Naive thymus-derived CD8-positive, alpha-beta T cell (primary cell): ENCODE measurements at regions not wholly inside any gene's neighbourhood (a gene's known extent, or its start where the extent isn't known, plus 50 kb on each side); places are given as distances from the start of the nearest gene placed in this dataset.

ENCODE experiments used
- ATAC-seq, 2 donors: fragments of 150-1000 bp; cut with Tn5 transposase in 1 of 2; sonication (Bioruptor Pico), chemical (Tn5 transposase) in 1 of 2; 1 replicate in 1 of 2; 2 replicates in 1 of 2; pipeline ENCODE4 v1.10.0; 2021; ENCODE audit warnings: mild to moderate bottlenecking in 2 of 2, moderate library complexity in 2 of 2
- POLR2A ChIA-PET: fragments of 350-600 bp; sonication (Branson Sonifier 250); formaldehyde crosslinking; loops from one replicate; lab custom pipeline; 2021; ENCODE audit warnings: antibody characterized with exemption; lab: Charles Lee
- DNase-seq, 10 donors: peaks; one replicate each; pipeline versions ENCODE4 v3.0.0 to v3.0.0-alpha.2; 2020 to 2022
- H3K27ac Mint-ChIP-seq, 10 donors: one replicate each; pipeline ENCODE4 v1.8.0; 2020 to 2022; ENCODE audit warnings: mild to moderate bottlenecking in 10 of 10, mixed read lengths in 10 of 10, moderate library complexity in 4 of 10, inconsistent platforms in 1 of 10
- H3K27me3 Mint-ChIP-seq, 5 donors: one replicate each; pipeline ENCODE4 v1.8.0; 2021 to 2022; ENCODE audit warnings: mixed read lengths in 5 of 5
- H3K36me3 Mint-ChIP-seq, 3 donors: one replicate each; pipeline ENCODE4 v1.8.0; 2020 to 2022; ENCODE audit warnings: mixed read lengths in 3 of 3, mild to moderate bottlenecking in 2 of 3, inconsistent platforms in 1 of 3
- H3K4me1 Mint-ChIP-seq, 4 donors: one replicate each; pipeline ENCODE4 v1.8.0; 2021 to 2022; ENCODE audit warnings: mixed read lengths in 4 of 4
- H3K4me3 Mint-ChIP-seq, 10 donors: one replicate each; pipeline ENCODE4 v1.8.0; 2020 to 2022; ENCODE audit warnings: mild to moderate bottlenecking in 10 of 10, mixed read lengths in 10 of 10, moderate library complexity in 6 of 10, inconsistent platforms in 1 of 10
- H3K9me3 Mint-ChIP-seq, 9 donors: one replicate each; pipeline ENCODE4 v1.8.0; 2020 to 2022; ENCODE audit warnings: mixed read lengths in 9 of 9, mild to moderate bottlenecking in 3 of 9, inconsistent platforms in 1 of 9, moderate library complexity in 1 of 9

DNA sequence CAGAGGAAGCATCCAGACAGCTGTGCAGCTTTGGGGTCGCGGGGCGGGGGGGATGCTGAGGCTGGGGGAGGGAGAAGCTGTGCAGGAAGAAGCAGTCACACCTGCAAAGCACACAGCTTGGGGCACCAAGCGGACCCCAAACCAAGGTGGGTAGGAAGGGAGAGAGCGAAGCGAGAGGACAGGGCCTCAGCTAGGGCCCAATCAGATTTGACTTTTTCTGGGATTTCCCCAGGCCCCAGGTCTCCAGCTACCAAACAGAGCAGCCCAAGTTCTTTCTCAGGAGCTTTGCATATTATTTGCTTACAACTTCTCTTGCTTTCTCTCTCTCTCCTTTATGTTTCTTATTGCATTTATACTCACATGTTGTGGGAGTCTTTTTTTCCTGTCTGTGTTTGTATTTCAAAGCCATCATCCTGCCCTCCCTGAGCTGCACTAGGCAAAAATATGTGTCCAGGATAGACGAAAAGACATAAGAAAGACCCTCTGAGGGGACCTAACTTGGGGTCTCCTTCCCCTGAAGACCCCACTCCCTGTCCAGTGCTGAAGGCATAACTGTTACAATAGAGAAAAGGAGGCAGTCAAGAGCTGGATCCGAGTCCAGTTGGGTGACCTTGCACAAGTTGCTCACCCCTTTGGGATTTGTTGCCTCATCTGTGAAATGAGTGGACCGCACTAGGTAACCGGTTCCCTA lies 50.6 kb upstream of the SMNDC1 start:
- no peaks in the 10 kb centered on the region for H3K36me3 Mint-ChIP-seq
- peaks cover 1 to 56% (median 22%) of the 10 kb centered on the region in 4 donors for H3K4me1 Mint-ChIP-seq
- DNase-seq (no peak), ATAC-seq (no peak)
- no peaks in the 10 kb centered on the region for H3K9me3 Mint-ChIP-seq
- POLR2A ChIA-PET: interaction anchor here (1.1 kb wide), 1 partner anchor 60 kb away, joined by 3 read pairs; no protein-coding TSS in a partner anchor
- H3K4me3 Mint-ChIP-seq: peak overlapping the region in 1 of 10 donors; percentile 58
- peaks cover 2 to 18% (median 14%) of the 10 kb centered on the region in 5 donors for H3K27me3 Mint-ChIP-seq
- peak overlapping the region in 3 of 10 donors; percentile 22 to 90 (median 30) for H3K27ac Mint-ChIP-seq

DNA sequence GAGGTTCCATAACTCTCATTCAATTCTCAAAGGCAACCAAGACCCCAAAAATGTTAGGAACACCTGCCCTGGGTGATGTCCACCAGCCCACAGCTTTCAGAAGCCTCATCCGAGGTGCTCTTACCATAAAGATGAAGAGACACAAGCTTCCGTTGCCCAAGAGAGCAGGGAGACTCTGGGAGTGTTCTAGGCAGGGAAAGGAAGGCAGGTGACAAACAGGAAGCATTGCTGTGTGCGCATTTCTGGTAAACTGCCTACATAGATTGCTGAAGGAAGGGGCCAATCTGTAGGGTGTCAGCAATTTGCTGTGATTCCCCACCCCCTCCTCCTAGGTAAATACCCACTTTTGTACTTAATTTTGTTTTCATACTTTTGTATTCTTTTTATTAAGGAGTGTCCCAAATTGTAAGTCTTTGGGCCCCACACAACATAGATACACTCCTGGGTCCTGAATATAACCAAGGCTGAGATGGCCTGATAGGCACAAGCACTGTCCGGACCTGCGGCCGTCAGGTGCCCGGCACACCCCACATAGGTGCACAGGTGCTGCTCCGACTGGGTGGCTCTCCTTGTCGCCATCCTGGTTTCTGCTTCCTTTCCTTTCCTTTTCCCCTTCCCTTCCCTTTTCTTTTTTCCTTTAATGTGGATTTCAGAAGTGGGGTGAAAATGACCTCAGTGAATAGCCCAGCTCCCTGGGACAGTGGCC lies 51.4 kb upstream of the SMNDC1 start:
- Mint-ChIP-seq H3K27ac (peak overlapping the region in 5 of 10 donors; percentile 59 to 90 (median 79)), H3K27me3 (peaks cover 2 to 18% (median 14%) of the 10 kb centered on the region in 5 donors), H3K9me3 (no peaks in the 10 kb centered on the region), H3K4me3 (peak overlapping the region in 5 of 10 donors; percentile 18 to 75 (median 43)), H3K4me1 (peaks cover 1 to 56% (median 22%) of the 10 kb centered on the region in 4 donors), H3K36me3 (no peaks in the 10 kb centered on the region)
- ATAC-seq (peak; percentile 18 to 23), DNase-seq (no peak)
- POLR2A ChIA-PET: interaction anchor here (1.1 kb wide), 1 partner anchor 59 kb away, joined by 3 read pairs; no protein-coding TSS in a partner anchor

GRCh38 chr10:110356628-110357245 lies 52.0 kb upstream of the SMNDC1 start:
- Mint-ChIP-seq H3K27ac (peak overlapping the region in 6 of 10 donors; percentile 59 to 90 (median 72)), H3K4me1 (peaks cover 1 to 56% (median 22%) of the 10 kb centered on the region in 4 donors), H3K27me3 (peaks cover 0 to 14% (median 7%) of the 10 kb centered on the region in 5 donors), H3K36me3 (no peaks in the 10 kb centered on the region), H3K4me3 (peak overlapping the region in 5 of 10 donors; percentile 18 to 77 (median 43)), H3K9me3 (no peaks in the 10 kb centered on the region)
- ATAC-seq: peak; percentile 38 to 67
- POLR2A ChIA-PET: no interaction called here
- peak in 4 of 10 donors; percentile 5 to 64 (median 34) for DNase-seq

GRCh38 chr10:110357252-110357780 lies 52.6 kb upstream of the SMNDC1 start:
- POLR2A ChIA-PET: no interaction called here
- H3K36me3 Mint-ChIP-seq: no peaks in the 10 kb centered on the region
- H3K27ac Mint-ChIP-seq: peak overlapping the region in 3 of 10 donors; percentile 80 to 90 (median 88)
- no peak for DNase-seq
- H3K9me3 Mint-ChIP-seq: no peaks in the 10 kb centered on the region
- peaks cover 0 to 11% (median 1%) of the 10 kb centered on the region in 5 donors for H3K27me3 Mint-ChIP-seq
- H3K4me1 Mint-ChIP-seq: peaks cover 1 to 59% (median 22%) of the 10 kb centered on the region in 4 donors
- peak overlapping the region in 3 of 10 donors; percentile 39 to 77 (median 75) for H3K4me3 Mint-ChIP-seq
- ATAC-seq: no peak

- DNase-seq (no peak), ATAC-seq (no peak)
- peak overlapping the region in 3 of 10 donors; percentile 50 to 90 (median 76) for H3K27ac Mint-ChIP-seq
- no peak overlapping the region for H3K4me3 Mint-ChIP-seq
- POLR2A ChIA-PET: no interaction called here
- peaks cover 1 to 59% (median 22%) of the 10 kb centered on the region in 4 donors for H3K4me1 Mint-ChIP-seq
- no peaks in the 10 kb centered on the region for H3K36me3 Mint-ChIP-seq
- no peaks in the 10 kb centered on the region for H3K9me3 Mint-ChIP-seq
- peaks cover 0 to 10% (median 0%) of the 10 kb centered on the region in 5 donors for H3K27me3 Mint-ChIP-seq
These were observed 53.2 kb upstream of the SMNDC1 start for GRCh38 chr10:110357871-110358270.

- POLR2A ChIA-PET: no interaction called here
- DNase-seq: no peak
- Mint-ChIP-seq H3K36me3 (no peaks in the 10 kb centered on the region), H3K4me1 (peaks cover 1 to 57% (median 21%) of the 10 kb centered on the region in 4 donors), H3K4me3 (peak overlapping the region in 1 of 10 donors; percentile 50), H3K9me3 (no peaks in the 10 kb centered on the region), H3K27me3 (peaks cover 0 to 10% (median 0%) of the 10 kb centered on the region in 5 donors), H3K27ac (peak overlapping the region in 3 of 10 donors; percentile 50 to 90 (median 76))
- no peak for ATAC-seq
These were observed 53.6 kb upstream of the SMNDC1 start for GRCh38 chr10:110358278-110358677.

DNA sequence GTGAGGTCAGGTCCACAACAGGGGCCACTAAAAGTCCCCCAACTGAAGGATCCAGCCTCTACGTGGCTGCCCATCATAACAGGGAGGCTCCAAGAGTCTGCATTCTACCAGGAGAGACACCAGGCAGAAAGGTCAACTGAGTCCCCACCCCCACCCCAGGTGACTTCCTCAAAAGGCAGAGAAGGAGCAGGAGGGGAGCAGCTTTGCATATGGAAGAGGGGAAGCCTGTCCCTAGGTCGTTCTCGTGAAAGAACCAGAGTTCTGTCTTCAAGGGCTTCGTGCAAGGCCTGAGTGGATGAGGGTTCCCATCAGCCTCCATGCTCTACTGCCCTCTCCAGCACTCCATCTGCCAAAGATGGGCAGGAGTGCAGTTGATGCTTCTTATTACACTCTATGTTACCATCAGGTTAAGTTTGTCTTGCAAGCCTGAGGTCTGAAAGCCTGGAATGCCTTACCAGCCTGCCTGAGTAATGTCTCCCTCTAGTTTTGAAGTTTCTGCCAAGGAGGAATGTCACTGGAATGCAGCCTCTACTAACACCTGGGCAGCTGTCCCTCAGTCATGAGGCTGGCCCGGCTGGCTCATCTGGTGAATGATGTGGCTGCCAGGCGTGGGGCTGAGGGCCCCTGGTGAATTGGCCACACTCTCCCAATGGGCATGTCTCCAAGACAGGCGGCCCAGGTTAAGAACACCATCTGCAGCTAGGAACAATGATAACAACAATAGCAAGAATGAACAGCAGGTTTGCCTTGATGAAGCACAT lies 54.3 kb upstream of the SMNDC1 start:
- Mint-ChIP-seq H3K4me1 (peaks cover 1 to 53% (median 17%) of the 10 kb centered on the region in 4 donors), H3K4me3 (no peak overlapping the region), H3K36me3 (no peaks in the 10 kb centered on the region), H3K27me3 (peaks cover 0 to 6% (median 0%) of the 10 kb centered on the region in 5 donors), H3K27ac (peak overlapping the region in 1 of 10 donors; percentile 90), H3K9me3 (no peaks in the 10 kb centered on the region)
- DNase-seq (no peak), ATAC-seq (no peak)
- POLR2A ChIA-PET: no interaction called here

DNA sequence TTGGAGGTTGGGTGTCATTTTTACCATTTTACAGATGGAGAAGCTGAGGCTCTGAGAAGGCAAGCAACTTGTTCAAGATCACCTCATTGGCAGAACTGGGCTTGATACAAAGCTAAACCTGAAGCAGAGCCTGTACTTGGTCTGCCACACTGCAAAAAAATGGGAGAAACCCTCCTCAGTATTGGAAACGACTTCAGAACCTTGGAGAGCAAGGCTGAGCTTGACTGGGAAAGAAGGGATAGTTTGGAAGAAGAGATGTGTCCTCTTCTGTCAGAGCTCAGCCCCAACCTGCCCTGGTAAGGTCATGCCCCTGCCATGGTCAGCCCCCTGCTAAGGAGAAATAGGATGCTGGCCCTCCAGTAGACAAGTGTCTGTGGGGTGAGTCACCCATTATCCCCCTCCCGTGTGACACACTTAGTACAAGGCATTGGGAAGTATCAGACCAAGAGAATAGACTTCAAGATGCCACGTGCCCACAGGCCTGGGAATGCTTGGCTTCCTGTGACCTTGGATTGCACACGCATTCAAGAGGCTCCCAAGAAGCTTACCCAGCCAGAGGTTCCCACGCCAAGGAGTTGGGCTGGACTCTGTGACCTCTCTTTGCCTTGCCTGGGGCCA lies 56.2 kb upstream of the SMNDC1 start:
- no peak overlapping the region for H3K27ac Mint-ChIP-seq
- H3K4me3 Mint-ChIP-seq: no peak overlapping the region
- no peaks in the 10 kb centered on the region for H3K36me3 Mint-ChIP-seq
- ATAC-seq: no peak
- H3K9me3 Mint-ChIP-seq: no peaks in the 10 kb centered on the region
- POLR2A ChIA-PET: interaction anchor here (0.7 kb wide), 1 partner anchor 18 kb away, joined by 3 read pairs; no protein-coding TSS in a partner anchor
- peaks cover 0 to 6% (median 0%) of the 10 kb centered on the region in 5 donors for H3K27me3 Mint-ChIP-seq
- peaks cover 1 to 34% (median 4%) of the 10 kb centered on the region in 4 donors for H3K4me1 Mint-ChIP-seq
- DNase-seq: no peak

GRCh38 chr10:110361800-110362456 lies 57.2 kb upstream of the SMNDC1 start:
- Mint-ChIP-seq H3K4me3 (no peak overlapping the region), H3K9me3 (no peaks in the 10 kb centered on the region), H3K36me3 (no peaks in the 10 kb centered on the region), H3K4me1 (peaks cover 0 to 24% (median 2%) of the 10 kb centered on the region in 4 donors), H3K27ac (no peak overlapping the region), H3K27me3 (peaks cover 0 to 6% (median 0%) of the 10 kb centered on the region in 5 donors)
- POLR2A ChIA-PET: no interaction called here
- ATAC-seq (no peak), DNase-seq (no peak)

DNA sequence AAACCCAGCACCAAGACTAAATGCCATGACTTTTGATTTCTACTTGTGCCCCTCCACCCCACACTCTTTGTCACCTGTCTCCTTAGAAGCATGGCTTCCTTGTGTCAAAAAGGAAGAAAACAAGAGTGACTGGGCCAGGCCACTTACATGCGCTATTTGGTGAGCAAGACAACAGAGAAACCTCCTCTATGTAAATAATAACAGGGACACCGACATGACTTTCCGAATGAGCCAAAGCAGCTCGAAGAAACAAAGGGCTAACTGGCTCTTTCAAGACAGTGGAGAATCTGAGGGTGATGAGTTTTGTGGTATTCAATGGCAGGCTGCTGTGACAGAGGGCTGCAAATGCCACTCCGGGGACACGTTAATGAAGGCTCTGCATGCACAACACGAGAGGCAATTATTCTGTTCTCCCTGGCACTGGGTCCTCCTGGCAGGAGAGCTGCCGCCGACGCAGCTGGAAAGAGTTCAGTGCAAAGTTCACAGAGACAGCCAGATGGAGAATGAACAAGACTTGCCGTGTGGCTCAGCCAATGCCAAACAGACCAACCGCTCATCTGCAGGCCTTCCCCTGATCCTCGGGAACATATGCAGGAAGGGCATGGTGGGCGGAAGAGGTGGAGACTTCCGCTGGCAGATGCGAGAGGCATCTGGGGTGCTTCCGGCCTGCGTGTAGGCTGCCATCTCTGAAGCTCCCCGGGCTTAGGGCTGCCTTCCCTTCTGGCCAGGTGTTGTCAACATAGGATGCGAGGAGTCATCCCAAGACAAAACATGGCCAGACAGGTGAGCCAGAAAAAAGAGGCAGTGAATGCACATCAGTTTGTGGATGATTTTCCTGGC lies 59.1 kb upstream of the SMNDC1 start:
- ATAC-seq (no peak), DNase-seq (no peak)
- H3K4me1 Mint-ChIP-seq: peaks cover 0 to 21% (median 0%) of the 10 kb centered on the region in 4 donors
- no peaks in the 10 kb centered on the region for H3K27me3 Mint-ChIP-seq
- no peak overlapping the region for H3K4me3 Mint-ChIP-seq
- H3K27ac Mint-ChIP-seq: peak overlapping the region in 1 of 10 donors; percentile 4
- POLR2A ChIA-PET: no interaction called here
- H3K9me3 Mint-ChIP-seq: no peaks in the 10 kb centered on the region
- no peaks in the 10 kb centered on the region for H3K36me3 Mint-ChIP-seq
